ENCODE measurements at regions not wholly inside any gene's neighbourhood (a gene's known extent, or its start where the extent isn't known, plus 50 kb on each side); places are given as distances from the start of the nearest gene placed in this dataset.

GRCh38 chr11:128326791-128327190 lies 260.6 kb downstream of the ETS1 start:
- no peak for DNase-seq

- DNase-seq = peak; percentile 74
Measured at GRCh38 chr11:128324531-128325141, 262.7 kb downstream of the ETS1 start.

GRCh38 chr11:128324051-128324481 lies 263.3 kb downstream of the ETS1 start:
- DNase-seq = no peak

- no peak for DNase-seq
Measured at GRCh38 chr11:128323381-128323780, 264.0 kb downstream of the ETS1 start.

DNA sequence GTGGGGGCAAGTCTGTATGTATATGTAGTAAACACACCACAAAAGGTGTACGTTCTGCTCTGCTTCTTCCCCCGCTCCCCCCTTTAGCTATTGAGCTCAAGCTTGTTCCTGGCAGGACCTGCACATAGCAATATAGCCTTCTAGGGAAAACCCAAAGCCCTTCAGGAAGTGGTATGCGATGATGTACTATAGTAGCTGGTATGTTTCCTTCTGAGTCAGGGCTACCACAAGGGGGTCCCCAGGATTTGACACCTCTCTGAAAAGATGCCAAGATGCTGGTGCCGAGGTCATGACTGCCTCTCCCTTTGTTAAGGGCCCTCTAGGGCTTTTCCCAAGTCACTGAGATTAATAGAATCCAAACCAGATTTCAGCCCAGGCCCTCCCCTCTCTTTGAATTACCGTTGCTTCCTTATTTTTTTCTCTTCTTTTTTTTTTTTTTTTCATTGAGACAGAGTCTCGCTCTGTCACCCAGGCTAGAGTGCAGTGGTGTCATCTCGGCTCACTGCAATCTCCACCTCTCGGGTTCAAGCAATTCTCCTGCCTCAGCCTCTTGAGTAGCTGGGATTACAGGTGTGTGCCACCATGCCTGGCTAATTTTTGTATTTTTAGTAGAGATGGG lies 268.4 kb downstream of the ETS1 start:
- DNase-seq = peak; percentile 55

DNA sequence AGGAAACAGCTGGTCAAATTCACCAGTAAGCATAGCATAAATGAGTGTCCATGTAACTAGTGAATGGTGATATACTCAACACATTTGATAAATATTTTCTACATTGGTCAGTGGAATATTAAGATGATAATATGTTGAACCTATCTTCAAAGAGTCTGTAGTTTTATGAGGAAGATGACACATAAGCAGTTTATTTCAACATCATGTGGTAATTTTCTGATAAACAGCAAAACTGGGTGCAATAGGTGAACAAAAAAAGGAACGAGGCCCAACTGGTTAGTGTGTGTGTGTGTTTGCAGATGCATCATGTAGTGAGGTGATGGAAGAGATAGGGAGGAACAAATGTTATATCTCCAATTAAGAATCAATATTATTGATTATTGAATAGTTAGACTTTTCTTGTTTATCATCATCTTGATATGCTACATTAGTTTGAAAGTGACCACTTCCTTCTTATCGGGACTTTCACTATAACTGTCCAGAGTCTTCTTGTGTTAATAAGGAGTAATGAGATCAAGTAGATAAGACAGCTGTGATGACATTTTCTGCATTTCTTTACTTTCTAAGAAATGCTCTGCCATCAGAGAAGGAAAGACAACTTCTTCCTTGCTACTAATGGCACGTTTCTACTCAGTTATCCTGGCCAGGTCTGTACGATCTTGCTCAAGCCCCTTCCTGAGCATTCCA lies 270.7 kb downstream of the ETS1 start:
- no peak for DNase-seq

DNA sequence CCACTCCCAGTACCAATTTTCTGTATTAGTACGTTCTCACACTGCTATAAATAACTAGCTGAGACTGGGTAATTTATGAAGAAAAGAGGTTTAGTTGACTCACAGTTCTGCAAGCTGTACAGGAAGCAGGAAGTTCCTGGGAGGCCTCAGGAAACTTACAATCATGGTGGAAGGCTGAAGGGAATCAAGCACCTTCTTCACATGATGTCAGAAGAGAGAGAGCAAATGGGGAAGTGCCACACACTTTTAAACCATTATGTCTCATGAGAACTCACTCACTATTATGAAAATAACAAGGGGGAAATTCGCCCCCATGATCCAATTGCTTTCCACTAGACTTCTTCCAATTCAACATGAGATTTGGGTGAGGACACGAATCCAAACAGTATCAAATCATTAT lies 271.4 kb downstream of the ETS1 start:
- no peak for DNase-seq

DNA sequence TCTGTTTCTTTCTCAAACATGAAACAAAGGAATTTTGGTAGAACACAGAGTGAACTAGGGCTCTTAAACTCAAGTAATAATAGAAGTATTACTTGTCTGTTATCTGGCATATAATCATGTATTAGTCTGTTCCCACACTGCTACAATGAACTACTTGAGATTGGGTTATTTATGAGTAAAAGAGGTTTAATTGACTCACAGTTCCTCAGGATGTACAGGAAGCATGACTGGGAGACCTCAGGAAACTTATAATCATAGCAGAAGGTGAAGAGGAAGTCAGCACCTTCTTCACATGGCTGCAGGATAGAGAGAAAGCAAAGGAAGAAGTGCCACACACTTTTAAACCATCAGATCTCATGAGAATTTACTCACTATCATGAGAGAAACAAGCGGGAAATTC lies 273.4 kb downstream of the ETS1 start:
- DNase-seq = no peak

- no peak for DNase-seq
Measured at GRCh38 chr11:128311742-128312719, 275.3 kb downstream of the ETS1 start.

GRCh38 chr11:128310676-128311445 lies 276.5 kb downstream of the ETS1 start:
- no peak for DNase-seq

DNA sequence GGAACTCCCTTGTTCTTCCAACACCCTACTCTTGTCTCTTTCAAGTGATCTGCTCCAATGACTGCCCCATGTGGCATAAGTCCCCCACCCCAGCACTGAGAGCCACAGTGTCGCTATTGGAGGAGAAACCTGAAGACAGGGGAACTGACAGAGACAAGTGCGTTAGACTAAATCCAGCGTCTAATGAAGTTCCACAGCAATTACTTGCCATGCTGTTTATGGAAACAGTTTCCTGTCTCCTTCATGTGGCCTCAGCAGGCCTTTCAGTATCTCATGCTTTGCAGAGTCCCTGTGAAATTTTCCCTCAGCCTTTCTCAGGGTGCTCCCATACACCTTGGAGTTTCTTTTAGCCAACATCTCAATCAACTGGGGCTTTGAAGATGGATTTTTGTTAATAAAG lies 277.4 kb downstream of the ETS1 start:
- DNase-seq = no peak

- no peak for DNase-seq
Measured at GRCh38 chr11:128308794-128309193, 278.6 kb downstream of the ETS1 start.

- DNase-seq = no peak
Measured at GRCh38 chr11:128305588-128305987, 281.8 kb downstream of the ETS1 start.

DNA sequence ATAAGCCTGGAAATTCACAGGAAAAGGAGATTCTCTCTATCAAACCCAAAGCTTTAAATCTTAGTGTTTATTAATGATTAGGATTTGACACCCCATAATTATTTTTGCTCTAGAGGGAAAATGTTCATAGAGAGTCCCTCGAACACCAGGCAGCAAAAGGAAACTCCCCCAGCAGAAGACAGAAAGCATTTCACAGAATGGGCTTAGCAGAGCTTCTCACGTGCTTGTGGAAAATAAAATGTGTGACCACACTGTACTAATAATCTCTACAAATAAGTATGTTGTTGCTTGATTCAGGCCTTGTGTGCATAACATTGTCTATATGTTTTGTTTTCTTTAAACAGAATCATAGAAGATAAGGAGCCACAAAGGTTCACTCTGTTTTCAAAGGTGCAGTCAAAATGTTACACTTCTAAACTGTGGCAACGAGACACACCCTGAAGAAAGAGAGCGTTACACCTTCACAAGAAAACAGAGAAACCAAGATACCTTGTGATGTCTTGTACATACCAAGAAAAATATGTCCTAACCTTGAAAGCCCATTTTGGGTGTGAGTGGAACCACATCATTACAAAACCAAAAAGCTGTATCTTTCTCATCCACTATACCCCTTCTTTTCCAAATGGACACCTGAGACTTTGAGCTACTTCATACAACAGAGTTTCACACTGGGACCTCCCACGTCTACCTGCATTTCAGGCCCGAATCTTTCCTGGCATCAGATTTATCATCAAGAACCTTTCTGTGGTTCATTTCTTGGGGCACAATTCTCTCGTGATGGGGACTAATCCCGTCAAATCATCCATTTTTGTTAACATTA lies 282.5 kb downstream of the ETS1 start:
- DNase-seq = no peak

DNA sequence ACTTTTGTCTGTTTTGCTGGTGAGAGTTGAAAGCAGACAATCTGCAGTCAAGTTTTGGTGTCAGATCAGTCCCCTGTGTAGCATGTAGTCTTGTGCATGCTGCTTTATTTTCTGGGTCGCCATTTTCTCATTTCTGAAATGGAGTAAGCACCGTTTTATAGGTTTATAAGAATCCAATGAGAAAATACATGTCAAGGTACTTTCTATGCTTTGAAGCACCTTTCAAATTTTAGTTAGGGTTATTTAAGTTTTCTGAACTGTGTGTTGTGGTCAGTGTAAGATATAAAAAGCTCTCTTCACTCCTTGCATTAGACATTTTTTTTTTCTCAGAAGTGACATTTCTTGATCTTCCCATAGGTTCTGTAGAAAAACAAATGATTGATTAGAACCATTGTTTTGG lies 283.2 kb downstream of the ETS1 start:
- no peak for DNase-seq

GRCh38 chr11:128303383-128303782 lies 284.0 kb downstream of the ETS1 start:
- DNase-seq = no peak

DNA sequence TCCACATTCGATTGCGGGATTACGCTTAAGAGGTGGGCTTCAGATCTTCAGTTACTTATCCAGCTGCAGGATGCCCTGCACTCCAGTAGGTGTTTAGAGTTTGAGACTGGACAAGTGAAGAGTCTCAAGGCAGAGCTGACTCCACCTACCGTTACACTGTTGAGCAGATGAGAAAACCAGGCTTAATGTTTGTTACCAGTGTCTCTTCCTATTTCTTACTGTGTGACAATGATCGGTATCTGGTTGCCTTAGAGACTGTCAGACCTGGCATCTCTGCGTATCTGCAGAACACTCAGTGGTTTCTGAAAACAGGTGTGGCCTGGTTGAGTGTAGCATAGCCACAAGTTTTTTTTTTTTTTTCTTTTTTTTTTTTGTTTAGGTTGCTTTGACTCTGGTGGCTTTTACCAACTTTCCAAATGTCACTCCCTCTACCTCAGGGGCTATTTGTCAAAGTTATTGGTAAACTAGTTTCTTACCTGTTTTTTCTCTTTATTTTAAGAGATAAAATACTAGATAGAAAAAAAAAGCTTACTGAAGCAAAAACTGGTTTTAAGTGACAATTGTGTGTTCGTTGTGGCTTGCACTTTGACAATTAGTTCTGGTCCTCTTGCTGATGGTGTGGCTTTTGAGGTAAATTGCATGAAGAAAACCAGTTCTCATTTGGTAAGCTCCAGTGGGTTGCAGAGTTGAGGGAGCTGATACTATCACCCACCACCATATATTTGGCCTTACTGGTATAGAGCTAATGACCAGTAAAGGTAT lies 284.8 kb downstream of the ETS1 start:
- DNase-seq = peak; percentile 55

DNA sequence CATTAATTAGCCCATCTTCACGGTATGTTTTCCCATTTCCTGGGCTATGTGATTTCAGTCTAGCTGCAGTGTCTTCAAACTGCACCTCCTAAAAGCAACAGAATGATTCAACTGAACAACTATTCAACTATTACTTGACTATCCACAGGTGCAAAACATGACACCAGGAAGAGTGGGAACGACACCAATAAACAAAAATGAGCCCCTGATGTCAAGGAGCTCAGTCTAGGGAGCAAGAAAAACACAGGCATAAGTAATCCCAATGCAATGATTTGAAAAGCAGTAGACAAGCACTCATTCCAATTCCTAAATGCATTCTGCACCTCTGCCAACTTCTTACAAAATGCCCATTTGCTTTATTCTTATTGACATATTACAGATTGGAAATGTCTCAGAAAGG lies 285.6 kb downstream of the ETS1 start:
- DNase-seq = no peak

GRCh38 chr11:128300785-128301184 lies 286.6 kb downstream of the ETS1 start:
- DNase-seq = no peak

GRCh38 chr11:128299132-128299726 lies 288.1 kb downstream of the ETS1 start:
- DNase-seq = no peak
